ENCODE measurements at regions not wholly inside any gene's neighbourhood (a gene's known extent, or its start where the extent isn't known, plus 50 kb on each side); places are given as distances from the start of the nearest gene placed in this dataset.

DNA sequence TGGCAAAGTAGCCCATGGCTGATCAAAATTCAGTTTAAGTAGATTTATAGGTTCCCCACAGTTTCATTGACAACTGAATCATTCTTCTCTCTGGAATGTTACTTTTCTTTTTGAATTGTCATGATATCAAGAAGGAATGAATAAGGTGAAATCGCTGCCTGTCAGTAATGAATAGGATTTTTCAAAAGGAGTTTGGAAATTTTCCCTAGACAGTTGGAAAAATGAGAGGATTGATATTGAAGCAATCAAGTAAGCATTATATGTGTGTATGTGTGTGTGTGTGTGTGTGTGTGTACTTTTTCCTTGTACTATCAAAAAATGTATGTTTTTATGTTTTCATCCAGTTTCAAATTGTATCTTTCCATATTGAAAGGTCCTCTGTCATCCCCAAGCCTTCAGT, 479.5 kb downstream of the MRPL39 start:
- TF ChIP-seq, protein P1, sequence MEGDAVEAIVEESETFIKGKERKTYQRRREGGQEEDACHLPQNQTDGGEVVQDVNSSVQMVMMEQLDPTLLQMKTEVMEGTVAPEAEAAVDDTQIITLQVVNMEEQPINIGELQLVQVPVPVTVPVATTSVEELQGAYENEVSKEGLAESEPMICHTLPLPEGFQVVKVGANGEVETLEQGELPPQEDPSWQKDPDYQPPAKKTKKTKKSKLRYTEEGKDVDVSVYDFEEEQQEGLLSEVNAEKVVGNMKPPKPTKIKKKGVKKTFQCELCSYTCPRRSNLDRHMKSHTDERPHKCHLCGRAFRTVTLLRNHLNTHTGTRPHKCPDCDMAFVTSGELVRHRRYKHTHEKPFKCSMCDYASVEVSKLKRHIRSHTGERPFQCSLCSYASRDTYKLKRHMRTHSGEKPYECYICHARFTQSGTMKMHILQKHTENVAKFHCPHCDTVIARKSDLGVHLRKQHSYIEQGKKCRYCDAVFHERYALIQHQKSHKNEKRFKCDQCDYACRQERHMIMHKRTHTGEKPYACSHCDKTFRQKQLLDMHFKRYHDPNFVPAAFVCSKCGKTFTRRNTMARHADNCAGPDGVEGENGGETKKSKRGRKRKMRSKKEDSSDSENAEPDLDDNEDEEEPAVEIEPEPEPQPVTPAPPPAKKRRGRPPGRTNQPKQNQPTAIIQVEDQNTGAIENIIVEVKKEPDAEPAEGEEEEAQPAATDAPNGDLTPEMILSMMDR (IDR thresholded peaks at IDR 0.05; ENCODE audit: low read length) = no peak
- TF ChIP-seq EZH2phosphoT487 (IDR thresholded peaks at IDR 0.05; ENCODE audit: low read length) (no peak), EZH2 (optimal IDR thresholded peaks at IDR 0.05; ENCODE audit: low read depth, low read length) (no peak)
